HEK293 (cell line): ENCODE measurements at regions not wholly inside any gene's neighbourhood (a gene's known extent, or its start where the extent isn't known, plus 50 kb on each side); places are given as distances from the start of the nearest gene placed in this dataset.

ENCODE experiments used
- CTCF ChIA-PET: fragments of 350-600 bp; formaldehyde crosslinking; extraction: SDS; loops from one replicate; lab custom pipeline; 2021; ENCODE audit warnings: antibody characterized with exemption; lab: Yijun Ruan, JAX
- POLR2A ChIA-PET: fragments of 300-600 bp; formaldehyde crosslinking; extraction: SDS; loops from one replicate; lab custom pipeline; 2020; ENCODE audit warnings: antibody characterized with exemption, inconsistent platforms; lab: Yijun Ruan, JAX
- H3K27ac ChIP-seq: fragments of 200-500 bp; sonication (Bioruptor generic); 2 replicates; pipeline ENCODE4 v1.5.1; 2014; ENCODE audit warnings: low read depth, low read length, control low read depth, inconsistent platforms; ENCODE audit errors: extremely low read depth
- H3K36me3 ChIP-seq, 2 experiments: fragments of 200-500 bp in 1 of 2; sonication (Bioruptor generic) in 1 of 2; 1 replicate in 1 of 2; 2 replicates in 1 of 2; pipeline ENCODE4 v1.5.1; 2014 to 2017; ENCODE audit warnings: inconsistent platforms in 2 of 2, low read length in 2 of 2; ENCODE audit not compliant: control insufficient read depth in 2 of 2, insufficient read depth in 1 of 2
- H3K4me1 ChIP-seq: fragments of 200-500 bp; sonication (Bioruptor generic); 2 replicates; pipeline ENCODE4 v1.5.1; 2014; ENCODE audit warnings: mild to moderate bottlenecking, low read length, inconsistent platforms; ENCODE audit not compliant: control insufficient read depth, insufficient read depth
- H3K4me3 ChIP-seq: 2 replicates; pipeline ENCODE4 v1.5.1; 2011; ENCODE audit warnings: low read depth, mild to moderate bottlenecking, control low read depth, low read length, moderate library complexity
- H3K9me3 ChIP-seq: fragments of 200-500 bp; sonication (Bioruptor generic); 2 replicates; pipeline ENCODE4 v1.5.1; 2014; ENCODE audit warnings: low read depth, low read length, inconsistent platforms; ENCODE audit not compliant: control insufficient read depth, insufficient read depth
- GLI2 ChIP-seq: fragments of 450-650 bp; formaldehyde crosslinking; IDR thresholded peaks from 2 replicates; pipeline ENCODE4; 2017; ENCODE audit warnings: missing biosample characterization, missing genetic modification characterization, low read depth, borderline replicate concordance
- GLIS2 ChIP-seq: fragments of 450-650 bp; formaldehyde crosslinking; IDR thresholded peaks from 2 replicates; pipeline ENCODE4 v1.5.1; 2016; ENCODE audit warnings: missing biosample characterization, missing genetic modification characterization
- MZF1 ChIP-seq: fragments of 450-650 bp; formaldehyde crosslinking; IDR thresholded peaks from 2 replicates; pipeline ENCODE4 v1.5.1; 2017; ENCODE audit warnings: missing biosample characterization, missing genetic modification characterization, borderline replicate concordance
- PBX3 ChIP-seq: sonication (generic); formaldehyde crosslinking; IDR thresholded peaks from 2 replicates; pipeline ENCODE4 v1.8.1; 2022; ENCODE audit warnings: mild to moderate bottlenecking, moderate library complexity, missing genetic modification reagents
- SETDB1 ChIP-seq: IDR thresholded peaks from one replicate; pipeline ENCODE4 v1.6.1; 2017; ENCODE audit warnings: mild to moderate bottlenecking, low read length, moderate library complexity, mixed read lengths; ENCODE audit not compliant: insufficient read length
- TRIM28 ChIP-seq: IDR thresholded peaks from 2 replicates; pipeline ENCODE4 v1.6.1; 2011; ENCODE audit warnings: low read length, control low read depth, borderline replicate concordance
- ZBTB49 ChIP-seq: fragments of 450-650 bp; formaldehyde crosslinking; IDR thresholded peaks from 2 replicates; pipeline ENCODE4 v1.5.1; 2016; ENCODE audit warnings: missing biosample characterization, missing genetic modification characterization, low read depth
- ZNF23 ChIP-seq: fragments of 450-650 bp; formaldehyde crosslinking; IDR thresholded peaks from 2 replicates; pipeline ENCODE4 v1.5.1; 2016; ENCODE audit warnings: missing biosample characterization, missing genetic modification characterization, borderline replicate concordance
- ZNF366 ChIP-seq: fragments of 450-650 bp; formaldehyde crosslinking; conservative IDR thresholded peaks from 2 replicates; pipeline ENCODE4 v1.5.1; 2016; ENCODE audit warnings: missing biosample characterization, missing genetic modification characterization
- ZNF416 ChIP-seq: fragments of 450-650 bp; formaldehyde crosslinking; IDR thresholded peaks from 2 replicates; pipeline ENCODE4 v1.5.1; 2016; ENCODE audit warnings: missing biosample characterization, missing genetic modification characterization
- ZNF426 ChIP-seq: fragments of 450-650 bp; formaldehyde crosslinking; IDR thresholded peaks from 2 replicates; pipeline ENCODE4 v1.5.1; 2017; ENCODE audit warnings: missing biosample characterization, missing genetic modification characterization, mild to moderate bottlenecking, inconsistent platforms, moderate library complexity
- ZNF449 ChIP-seq: fragments of 450-650 bp; formaldehyde crosslinking; IDR thresholded peaks from 2 replicates; pipeline ENCODE4 v1.5.1; 2017; ENCODE audit warnings: missing biosample characterization, mild to moderate bottlenecking, missing genetic modification characterization, moderate library complexity
- ZNF518A ChIP-seq: fragments of 450-650 bp; formaldehyde crosslinking; conservative IDR thresholded peaks from 2 replicates; pipeline ENCODE4 v1.5.1; 2016; ENCODE audit warnings: low read depth, missing biosample characterization, missing genetic modification characterization
- ZNF560 ChIP-seq: fragments of 450-650 bp; formaldehyde crosslinking; IDR thresholded peaks from 2 replicates; pipeline ENCODE4 v1.5.1; 2017; ENCODE audit warnings: missing biosample characterization, missing genetic modification characterization, borderline replicate concordance
- ZNF677 ChIP-seq: fragments of 450-650 bp; IDR thresholded peaks from 2 replicates; pipeline ENCODE4 v1.5.0; 2018; ENCODE audit warnings: missing biosample characterization, mild to moderate bottlenecking, missing genetic modification characterization, moderate library complexity
- ZNF843 ChIP-seq: fragments of 450-650 bp; formaldehyde crosslinking; IDR thresholded peaks from 2 replicates; pipeline ENCODE4 v1.5.1; 2016; ENCODE audit warnings: missing biosample characterization, missing genetic modification characterization
- ZSCAN18 ChIP-seq: fragments of 450-650 bp; formaldehyde crosslinking; IDR thresholded peaks from 2 replicates; pipeline ENCODE4 v1.5.1; 2016; ENCODE audit warnings: missing biosample characterization, missing genetic modification characterization

- no peak overlapping the region for H3K27ac ChIP-seq
- no peaks in the 10 kb centered on the region for H3K4me1 ChIP-seq
- ChIA-PET CTCF (no interaction called here), POLR2A (no interaction called here)
- no peaks in the 10 kb centered on the region for H3K9me3 ChIP-seq
- TF ChIP-seq ZNF560 (tag by site-specific recombination) (no peak), SETDB1 (no peak), TRIM28 (no peak), ZNF416 (tag by site-specific recombination) (no peak), PBX3 (CRISPR knock-in tag) (no peak), MZF1 (tag by site-specific recombination) (no peak), ZNF518A (tag by site-specific recombination) (no peak), ZBTB49 (tag by site-specific recombination) (no peak), ZNF426 (tag by site-specific recombination) (no peak), GLI2 (tag by site-specific recombination) (no peak), ZNF843 (tag by site-specific recombination) (no peak), ZNF677 (tag by site-specific recombination) (no peak), ZNF449 (tag by site-specific recombination) (no peak), ZNF23 (tag by site-specific recombination) (no peak), ZNF366 (tag by site-specific recombination) (no peak), GLIS2 (tag by site-specific recombination) (no peak), ZSCAN18 (tag by site-specific recombination) (no peak)
- H3K4me3 ChIP-seq: no peak overlapping the region
- H3K36me3 ChIP-seq: no peaks in the 10 kb centered on the region
Observed at GRCh38 chr3:35528728-35529127, 110.6 kb upstream of the ARPP21 start.
